GM12891 (cell line): ENCODE measurements at regions not wholly inside any gene's neighbourhood (a gene's known extent, or its start where the extent isn't known, plus 50 kb on each side); places are given as distances from the start of the nearest gene placed in this dataset.

ENCODE experiments used
- PAX5 ChIP-seq: IDR thresholded peaks from 2 replicates; pipeline ENCODE4 v1.6.1; 2011; ENCODE audit warnings: low read length, moderate library complexity, mild to moderate bottlenecking; ENCODE audit not compliant: insufficient read depth, severe bottlenecking
- POLR2A ChIP-seq: IDR thresholded peaks from 2 replicates; pipeline ENCODE4 v1.6.1; 2011; ENCODE audit warnings: low read depth, low read length, control low read depth
- POLR2AphosphoS5 ChIP-seq: IDR thresholded peaks from 2 replicates; pipeline ENCODE4 v1.6.1; 2011; ENCODE audit warnings: low read depth, low read length, control low read depth
- SPI1 ChIP-seq: IDR thresholded peaks from 2 replicates; pipeline ENCODE4 v1.6.1; 2011; ENCODE audit warnings: low read depth, low read length, control low read depth
- TAF1 ChIP-seq: IDR thresholded peaks from 2 replicates; pipeline ENCODE4 v1.6.1; 2011; ENCODE audit warnings: low read depth, low read length, control low read depth

DNA sequence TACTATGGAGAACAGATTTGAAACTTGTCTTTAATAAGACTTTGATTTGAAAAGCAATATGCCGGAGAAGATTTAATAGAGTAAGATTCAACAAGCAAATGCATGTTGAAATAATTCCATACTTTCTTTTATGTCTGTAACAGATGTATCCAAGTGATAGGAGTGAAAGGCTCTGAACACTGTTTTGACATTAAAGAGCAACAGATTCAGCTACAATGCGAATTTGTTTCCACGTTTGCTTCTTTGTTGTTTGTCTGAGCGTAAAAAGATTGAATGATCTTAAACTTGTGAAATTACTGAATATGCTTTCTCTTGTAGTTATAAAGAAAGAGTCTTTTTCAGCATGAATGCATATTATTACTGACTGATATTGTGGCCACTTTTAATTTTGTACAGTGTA, 2612.9 kb downstream of the PCDH9 start:
- TF ChIP-seq POLR2A = no peak
- no peak for TF ChIP-seq POLR2AphosphoS5
- TF ChIP-seq TAF1 = no peak
- no peak for TF ChIP-seq PAX5
- no peak for TF ChIP-seq SPI1
